ENCODE measurements at regions not wholly inside any gene's neighbourhood (a gene's known extent, or its start where the extent isn't known, plus 50 kb on each side); places are given as distances from the start of the nearest gene placed in this dataset.

DNA sequence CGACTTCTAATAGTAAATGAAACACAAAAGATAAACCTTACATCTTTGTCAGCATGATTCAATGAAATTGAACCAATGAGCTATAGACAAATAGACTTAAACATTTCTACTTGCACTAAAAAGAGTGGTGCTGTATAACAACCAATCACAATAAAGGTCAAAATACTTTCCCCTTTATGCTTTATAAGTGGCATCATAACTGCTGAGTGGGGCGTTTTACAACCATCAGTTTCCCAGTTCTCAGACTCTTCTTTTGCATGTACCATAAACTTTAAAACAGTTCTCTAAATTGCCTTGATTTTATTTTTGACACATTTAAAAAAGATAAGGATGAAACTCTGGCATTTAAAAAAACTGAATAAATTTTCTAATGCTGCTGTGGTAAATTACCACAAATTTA is 356.2 kb downstream of the NNT start:
- TF ChIP-seq, protein P1, sequence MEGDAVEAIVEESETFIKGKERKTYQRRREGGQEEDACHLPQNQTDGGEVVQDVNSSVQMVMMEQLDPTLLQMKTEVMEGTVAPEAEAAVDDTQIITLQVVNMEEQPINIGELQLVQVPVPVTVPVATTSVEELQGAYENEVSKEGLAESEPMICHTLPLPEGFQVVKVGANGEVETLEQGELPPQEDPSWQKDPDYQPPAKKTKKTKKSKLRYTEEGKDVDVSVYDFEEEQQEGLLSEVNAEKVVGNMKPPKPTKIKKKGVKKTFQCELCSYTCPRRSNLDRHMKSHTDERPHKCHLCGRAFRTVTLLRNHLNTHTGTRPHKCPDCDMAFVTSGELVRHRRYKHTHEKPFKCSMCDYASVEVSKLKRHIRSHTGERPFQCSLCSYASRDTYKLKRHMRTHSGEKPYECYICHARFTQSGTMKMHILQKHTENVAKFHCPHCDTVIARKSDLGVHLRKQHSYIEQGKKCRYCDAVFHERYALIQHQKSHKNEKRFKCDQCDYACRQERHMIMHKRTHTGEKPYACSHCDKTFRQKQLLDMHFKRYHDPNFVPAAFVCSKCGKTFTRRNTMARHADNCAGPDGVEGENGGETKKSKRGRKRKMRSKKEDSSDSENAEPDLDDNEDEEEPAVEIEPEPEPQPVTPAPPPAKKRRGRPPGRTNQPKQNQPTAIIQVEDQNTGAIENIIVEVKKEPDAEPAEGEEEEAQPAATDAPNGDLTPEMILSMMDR (IDR thresholded peaks at IDR 0.05; ENCODE audit: poor library complexity, severe bottlenecking), result no peak
- no peak for TF ChIP-seq EP300 (conservative IDR thresholded peaks at IDR 0.05; ENCODE audit: poor library complexity, severe bottlenecking)
- no peak for TF ChIP-seq POLR2AphosphoS5 (IDR thresholded peaks at IDR 0.05)
- TF ChIP-seq EZH2 (IDR thresholded peaks at IDR 0.05; ENCODE audit: borderline replicate concordance, insufficient read depth, low read length, poor library complexity, severe bottlenecking), result no peak
- TF ChIP-seq SMC3 (conservative IDR thresholded peaks at IDR 0.05; ENCODE audit: poor library complexity), result no peak

Measured in neural cell (in vitro differentiated cells).